ENCODE measurements at regions not wholly inside any gene's neighbourhood (a gene's known extent, or its start where the extent isn't known, plus 50 kb on each side); places are given as distances from the start of the nearest gene placed in this dataset.
"Not testable (repeated sequence)": the region's sequence is repeated elsewhere in the genome, so short reads cannot be mapped to it uniquely, and the experiment has no call there.

DNA sequence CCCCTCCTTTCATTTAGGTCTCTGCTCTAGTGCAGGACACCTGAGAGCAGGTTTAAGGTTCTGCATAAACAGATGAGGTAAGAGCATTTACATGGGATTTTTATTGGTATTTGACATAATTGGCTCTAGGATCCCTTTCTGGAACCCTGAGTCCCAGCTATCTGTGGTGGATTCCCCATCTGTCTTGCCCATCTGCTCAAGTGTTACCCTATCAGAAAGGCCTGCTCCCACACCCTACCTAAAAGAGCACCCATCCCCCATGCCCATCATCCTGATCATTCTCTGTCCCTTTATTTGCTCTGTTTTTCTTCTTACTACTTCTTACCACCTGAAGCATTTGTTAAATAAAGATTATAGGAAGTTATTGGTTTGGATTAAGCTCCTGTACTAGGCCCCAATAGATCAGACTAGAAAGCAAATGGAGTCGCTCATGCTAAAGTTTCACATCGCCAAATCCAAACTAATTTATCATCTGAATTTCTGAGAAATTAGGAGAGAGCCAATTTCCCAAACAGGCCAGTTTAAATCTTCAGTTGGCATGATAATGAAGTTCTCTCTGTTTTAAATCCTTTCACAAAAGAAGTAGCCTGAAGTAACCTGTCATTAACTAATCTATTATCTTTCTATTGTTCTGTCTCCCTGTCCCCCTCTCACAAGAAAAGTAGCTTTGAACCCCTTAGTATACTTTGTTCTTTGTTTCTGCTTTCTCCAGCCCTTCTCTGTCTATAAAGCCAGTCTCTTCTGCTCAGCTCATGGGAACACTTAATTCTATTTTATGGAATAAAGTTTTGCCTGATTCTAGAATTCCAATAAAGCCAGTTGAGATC lies 178.6 kb downstream of the ZNF674 start:
- DNase-seq, result no peak

DNA sequence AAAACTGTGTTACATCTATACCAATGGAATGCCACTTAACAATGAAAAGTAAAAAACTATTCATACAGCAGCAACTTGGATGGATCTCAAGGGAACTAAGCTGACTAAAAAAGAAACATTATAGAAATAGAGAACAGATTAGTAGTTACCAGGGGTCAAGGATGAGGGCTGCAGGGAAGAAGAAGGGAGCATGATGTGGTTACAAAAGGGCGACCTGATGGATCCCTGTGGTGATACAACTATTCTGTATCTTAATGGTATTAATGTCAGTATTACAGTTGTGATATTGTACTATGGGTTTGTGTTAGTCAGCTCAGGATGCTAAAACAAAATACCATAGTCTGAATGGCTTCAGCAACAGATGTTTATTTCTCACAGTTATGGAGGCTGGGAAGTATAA lies 190.7 kb downstream of the ZNF674 start:
- DNase-seq, result no peak

DNA sequence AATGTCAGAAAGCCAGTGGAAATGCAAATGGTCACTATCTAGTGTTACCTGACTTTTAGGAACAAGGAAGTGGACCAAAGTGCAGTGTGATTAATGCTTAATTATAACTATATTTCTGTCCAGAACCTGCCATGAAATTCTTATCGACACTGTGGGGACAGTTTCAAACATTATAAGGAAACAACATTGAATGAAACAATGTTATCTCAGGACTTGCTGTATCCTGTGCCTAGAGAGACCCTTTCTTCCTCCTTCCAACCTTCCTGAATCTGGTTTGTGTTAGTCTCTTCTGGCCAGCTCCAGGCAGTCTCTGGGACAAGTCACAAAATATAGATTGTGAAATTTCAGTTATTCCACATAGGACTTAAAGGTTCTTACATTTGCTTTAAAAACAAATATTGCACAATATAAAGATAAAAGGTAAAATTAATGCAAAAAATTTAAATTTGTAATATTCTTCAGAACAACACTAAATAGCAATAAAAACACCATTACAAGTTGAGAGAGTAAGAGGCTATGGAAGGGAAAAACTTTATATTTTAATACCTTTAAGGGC lies 203.4 kb downstream of the ZNF674 start:
- no peak for DNase-seq

DNA sequence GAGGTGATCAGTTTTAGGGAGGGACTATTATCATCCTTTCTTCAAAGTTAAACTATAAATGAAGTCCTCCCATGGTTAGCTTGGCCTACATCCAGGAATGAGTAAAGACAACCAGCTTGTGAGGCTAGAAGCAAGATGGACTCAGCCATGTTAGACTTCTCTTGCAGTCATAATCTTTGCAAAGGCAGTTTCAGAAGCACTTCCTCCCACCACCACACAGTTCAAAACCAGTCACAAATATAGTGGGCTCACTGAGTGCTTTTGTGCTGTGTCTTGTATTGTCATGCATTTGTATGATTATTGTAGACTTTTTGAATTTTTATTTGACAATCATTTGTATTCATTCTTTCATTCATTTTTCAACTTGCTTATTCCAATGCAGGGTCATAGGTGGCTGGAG lies 204.5 kb downstream of the ZNF674 start:
- no peak for DNase-seq

DNA sequence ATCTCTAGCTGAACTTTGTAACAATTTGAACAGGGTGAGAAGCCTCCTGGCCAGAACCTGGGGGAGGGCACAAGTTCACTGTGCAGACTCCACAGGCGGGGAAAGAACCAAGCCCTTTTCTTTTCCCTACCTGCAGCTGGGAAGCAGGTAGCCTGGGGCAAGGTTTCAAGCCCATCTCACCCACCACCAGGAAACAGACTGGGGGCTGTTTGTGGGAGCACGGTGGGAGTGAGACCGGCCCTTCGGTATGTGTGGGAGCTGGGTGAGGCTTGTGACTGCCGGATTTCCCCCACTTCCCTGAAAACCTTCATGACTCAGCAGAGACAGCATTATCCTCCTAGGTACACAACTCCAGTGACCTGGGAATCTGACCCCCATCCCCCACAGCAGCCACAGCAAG lies 211.7 kb downstream of the ZNF674 start:
- DNase-seq, result no peak

DNA sequence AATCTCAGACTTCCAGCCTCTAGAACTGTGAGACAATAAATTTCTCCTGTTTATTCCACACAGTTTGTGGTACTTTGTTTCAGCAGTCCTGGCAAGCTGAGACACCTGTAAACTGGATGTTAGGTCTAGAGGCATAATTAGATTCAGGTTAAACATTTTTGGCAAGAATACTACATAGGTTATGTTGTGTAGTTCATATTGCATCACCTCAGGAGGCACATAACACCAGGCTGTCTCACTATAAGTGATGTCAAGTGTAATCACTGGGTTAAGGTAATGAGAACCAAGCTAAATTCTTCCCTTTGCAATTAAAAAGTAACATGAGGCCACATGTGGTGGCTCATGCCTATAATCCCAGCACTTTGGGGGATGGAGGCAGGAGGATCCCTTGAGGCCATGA lies 214.2 kb downstream of the ZNF674 start:
- DNase-seq, result no peak

DNA sequence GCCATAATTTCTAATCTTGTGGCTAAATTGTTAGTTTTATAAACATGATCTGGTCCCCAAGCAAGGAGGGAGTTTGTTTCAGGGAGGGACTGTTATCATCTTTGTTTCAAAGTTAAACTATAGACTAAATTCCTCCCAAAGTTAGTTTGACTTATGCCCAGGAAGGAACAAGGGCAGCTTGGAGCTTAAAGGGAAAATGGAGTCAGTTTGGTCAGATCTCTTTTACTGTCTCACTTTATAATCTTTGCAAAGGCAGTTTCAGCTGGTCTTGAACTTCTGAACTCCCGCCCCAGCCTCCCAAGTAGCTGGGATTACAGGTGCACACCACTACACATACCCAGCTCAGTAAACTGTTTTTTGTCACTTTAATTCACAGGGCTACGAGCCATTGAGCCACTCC lies 214.7 kb downstream of the ZNF674 start:
- no peak for DNase-seq

DNA sequence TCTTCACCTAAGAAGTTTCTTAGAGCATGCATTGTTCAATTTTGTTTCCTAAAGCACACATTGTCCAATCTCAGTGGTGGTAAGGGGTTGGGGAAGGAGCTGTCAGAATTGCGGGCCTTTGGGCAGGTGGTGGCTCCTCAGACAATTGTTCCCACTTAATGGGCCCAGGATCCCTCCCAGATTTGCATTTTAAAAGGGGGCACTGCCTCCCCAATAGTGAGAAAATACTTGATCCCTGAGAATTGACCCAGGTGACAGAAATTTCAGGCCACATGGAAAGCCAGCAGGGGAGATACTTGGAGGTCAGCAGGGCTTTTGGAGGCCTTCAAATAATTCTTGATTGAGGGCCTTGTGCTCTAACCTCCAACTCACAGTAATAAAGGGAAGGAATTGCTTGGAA lies 217.1 kb downstream of the ZNF674 start:
- DNase-seq, result no peak

DNA sequence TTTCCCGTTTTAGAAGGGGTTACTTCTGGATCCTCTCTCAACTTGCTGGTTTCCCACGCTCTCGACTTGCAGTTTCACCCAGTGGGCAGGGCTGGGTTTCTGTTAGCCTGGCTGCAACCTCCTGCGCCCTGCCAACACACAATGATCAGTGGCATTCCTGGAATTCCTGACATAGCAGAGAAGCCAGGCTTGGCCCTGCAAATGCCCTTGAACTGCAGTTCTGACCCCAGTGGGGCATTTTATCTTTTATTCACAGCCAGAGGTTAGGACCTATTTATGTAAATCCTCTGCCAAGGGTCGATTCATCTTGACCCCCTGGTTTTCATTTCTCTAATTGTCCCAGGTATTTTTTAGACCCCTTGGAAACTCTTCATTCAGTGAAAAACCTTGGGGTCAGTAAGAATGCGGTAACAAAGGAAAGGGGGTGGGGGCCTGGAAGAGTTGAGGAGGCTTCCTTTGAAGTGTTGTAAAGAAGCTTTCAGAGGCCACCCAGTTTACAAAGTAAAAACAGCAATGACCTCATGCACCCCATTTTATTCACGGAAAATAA lies 217.6 kb downstream of the ZNF674 start:
- no peak for DNase-seq

DNA sequence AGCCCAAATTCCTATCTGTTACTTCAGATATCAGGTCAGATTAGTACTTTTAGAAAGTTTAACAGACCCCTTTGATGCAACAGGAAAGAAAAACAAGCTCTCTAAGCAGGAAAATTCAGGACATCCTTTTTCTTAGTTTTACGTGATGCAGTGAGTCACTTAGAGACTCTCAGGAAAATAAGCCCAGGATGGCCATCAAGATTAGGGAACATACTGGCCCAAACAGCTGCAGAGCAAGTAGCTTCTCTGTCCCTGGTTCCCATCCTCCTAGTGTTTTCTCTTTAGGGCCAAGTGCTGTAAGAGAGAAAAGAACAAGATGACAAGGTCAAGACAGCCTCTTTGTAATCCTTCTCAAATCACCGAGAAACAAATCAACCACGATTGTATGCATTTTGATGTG lies 219.1 kb downstream of the ZNF674 start:
- DNase-seq, result no peak

DNA sequence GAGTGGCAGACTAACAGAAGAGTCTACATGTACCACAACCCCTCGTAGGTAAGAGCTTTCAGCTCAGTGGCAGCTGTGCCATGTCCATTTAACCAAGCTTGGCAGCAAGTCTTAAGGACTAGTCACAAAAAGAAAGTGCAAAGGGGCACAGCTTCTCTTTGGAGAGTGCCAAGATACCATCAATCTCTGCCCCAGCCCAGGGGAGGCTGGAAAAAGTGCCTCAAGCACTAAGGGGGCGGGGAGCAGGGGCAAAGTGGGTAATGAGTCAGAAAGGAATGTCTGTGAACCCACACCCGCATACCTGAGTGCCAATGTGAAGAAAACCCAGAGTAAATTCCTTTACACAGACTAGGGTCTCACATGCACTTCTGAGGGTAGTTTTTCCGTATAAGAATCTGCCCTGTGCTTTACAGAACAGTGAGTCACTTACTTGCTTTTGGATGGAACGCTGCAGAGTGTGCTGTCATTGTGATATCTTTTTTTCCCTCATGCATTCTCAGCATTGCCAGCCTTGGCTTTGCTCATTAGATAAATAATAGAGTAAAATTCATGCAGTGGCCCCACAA lies 219.8 kb downstream of the ZNF674 start:
- peak in 1 of 4 experiments; percentile 0 for DNase-seq

DNA sequence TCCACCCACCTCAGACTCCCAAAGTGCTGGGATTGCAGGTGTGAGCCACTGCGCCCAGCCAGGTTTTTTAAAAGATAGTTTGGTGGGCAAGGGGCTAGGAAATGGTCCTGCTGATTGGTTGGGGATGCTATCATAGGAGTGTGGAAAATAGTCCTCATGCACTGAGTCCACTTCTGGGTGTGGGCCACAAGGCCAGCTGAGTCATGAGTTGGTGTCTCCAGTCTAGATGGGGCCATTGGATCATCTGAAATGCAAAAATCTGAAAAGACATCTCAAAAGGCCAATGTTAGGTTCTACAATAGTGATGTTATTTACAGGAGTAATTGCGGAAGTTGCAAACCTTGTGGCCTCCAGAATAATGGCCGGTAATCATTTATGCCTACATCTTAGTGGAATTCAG lies 221.1 kb downstream of the ZNF674 start:
- no peak for DNase-seq

DNA sequence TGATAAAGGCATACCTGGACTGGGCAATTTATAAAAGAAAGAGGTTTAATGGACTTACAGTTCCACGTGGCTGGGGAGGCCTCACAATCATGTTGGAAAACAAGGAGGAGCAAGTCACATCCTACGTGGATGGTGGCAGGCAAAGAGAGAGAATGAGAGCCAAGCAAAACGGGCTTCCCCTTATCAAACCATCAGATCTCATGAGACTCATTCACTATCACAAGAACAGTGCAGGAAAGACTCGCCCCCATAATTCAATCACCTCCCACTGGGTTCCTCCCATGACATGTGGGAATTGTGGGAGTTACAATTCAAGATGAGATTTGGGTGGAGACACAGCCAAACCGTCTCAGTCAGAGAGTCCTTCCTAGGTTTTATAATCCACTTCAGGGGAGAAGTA lies 222.3 kb downstream of the ZNF674 start:
- DNase-seq, result not testable (repeated sequence)

DNA sequence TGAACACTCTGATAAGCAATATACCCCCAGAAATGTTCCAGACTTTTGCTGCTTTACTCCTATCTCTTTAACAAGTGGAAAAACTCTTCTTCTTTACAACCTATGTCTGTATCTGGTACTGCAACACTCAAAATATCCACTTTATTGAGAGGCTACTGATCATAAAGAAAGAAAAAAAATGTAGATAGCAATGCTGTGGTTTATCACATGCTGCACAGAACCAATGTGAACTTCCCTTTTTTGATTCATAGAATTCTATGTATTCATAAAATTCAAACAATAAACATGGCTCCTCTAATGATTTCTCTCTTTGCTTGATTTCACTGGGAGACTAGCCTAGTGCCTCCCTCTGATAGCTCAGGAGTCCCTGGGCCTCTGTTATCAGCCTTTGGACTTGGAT lies 223.5 kb downstream of the ZNF674 start:
- DNase-seq, result no peak

DNA sequence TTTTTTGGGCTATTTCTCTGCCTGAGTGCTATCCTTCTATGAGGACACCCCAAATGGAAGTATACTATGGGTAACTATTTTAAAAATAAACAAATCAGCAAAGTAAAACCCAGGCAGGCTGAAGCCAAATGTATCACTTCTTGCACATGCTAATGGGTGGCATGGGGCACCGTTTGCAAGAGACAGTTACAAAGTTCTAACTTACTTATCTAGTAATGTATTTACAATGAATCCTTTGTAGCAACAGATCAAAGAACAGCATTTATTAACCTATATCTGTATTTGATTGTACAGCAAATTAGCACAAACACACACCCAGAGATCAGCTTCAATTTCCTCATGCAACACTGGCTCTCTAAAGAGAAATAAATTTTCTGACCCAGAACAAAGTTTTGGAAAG lies 225.5 kb downstream of the ZNF674 start:
- DNase-seq, result no peak

DNA sequence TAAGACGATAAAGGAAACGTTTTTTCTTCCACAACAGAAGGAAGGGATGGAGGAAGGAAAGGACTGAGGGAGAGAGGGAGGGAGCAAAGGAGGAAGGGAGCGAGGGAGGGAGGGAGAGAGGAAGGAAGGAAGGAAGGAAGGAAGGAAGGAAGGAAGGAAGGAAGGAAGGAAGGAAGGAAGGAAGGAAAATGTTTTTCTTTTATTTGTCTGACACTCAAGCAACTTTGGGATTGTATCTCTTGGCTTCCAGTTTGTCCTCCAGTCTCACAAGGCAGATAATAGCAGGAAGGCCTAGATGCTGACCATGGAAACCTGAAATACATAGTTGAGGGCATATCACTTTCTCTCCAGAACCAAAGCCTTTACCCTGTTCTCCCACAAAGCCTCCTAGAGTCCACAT lies 226.7 kb downstream of the ZNF674 start:
- no peak for DNase-seq

DNA sequence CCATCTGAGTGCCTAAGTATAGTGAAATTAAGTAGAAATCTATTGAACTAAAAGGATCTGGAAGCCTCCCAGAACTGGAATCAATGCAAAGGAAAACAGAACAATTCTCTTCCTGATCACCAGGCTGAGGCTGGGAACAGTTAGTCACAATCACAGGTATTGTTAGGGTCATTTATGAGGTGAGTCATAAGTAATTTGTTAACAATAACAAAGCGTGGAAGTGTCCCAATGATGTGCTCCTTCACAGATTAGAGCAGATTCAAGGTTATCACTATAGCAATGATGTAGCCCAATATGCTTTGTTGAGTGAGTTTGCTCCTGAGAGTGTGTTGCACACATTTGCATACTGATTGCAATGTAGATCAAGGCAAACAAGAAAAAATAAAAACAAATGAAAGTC lies 228.1 kb downstream of the ZNF674 start:
- no peak for DNase-seq

DNA sequence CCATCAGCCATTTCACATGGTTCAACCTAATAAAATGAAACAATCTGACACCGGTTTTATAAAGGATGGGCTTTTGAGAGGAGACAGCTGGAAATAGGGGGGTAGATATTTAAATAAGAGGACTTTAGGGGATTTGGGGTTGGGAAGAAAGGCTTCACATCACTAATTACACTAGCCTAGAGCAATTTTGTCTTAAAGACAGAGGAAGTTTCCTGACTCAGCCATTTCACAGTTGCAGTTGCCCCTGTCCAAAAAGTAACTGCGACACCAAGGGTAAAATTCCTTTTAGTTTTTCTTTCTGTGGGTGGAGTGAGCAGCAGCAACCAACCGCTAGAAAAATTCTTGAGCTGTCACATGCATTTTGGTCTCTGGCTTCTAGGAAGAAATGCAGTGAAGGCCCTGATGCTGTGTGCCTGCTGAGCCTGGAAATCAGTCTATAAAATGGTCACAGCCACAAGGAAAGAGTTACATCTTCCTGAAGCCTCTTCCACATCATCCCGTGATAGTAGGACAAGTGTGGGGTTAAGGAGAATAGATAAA lies 233.6 kb downstream of the ZNF674 start:
- DNase-seq, result no peak

DNA sequence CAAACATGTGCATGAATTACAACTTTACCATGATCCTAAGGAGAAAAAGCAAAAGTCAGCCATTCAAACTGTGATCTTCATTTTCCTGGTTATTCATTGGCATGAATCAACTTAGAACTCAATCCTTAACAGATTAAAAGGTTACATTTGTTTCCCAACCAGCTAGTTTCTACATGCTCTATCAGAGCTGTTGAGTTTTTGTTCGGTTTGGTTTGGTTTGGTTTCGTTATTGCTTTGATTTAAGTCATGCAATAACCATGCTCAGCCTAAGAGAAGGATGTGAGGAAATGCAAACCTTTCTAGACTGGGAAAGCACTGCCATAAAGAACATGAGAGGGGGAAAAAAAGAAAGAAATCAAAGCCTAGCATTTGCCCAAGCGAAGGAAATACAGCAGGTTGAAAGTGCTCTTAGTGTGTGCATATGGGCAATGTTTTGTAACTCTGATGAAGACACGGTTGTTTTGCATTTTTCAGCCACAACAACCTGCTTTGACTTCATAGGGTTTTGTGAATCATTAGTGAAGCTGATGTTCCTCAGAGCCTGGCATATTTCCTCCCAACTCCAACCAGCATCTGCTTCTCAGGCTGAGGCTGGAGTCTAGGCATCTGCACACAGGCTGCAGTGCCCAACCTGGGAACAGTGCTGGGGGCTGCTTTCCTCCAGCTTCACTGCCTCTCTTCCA lies 234.3 kb downstream of the ZNF674 start:
- no peak for DNase-seq

DNA sequence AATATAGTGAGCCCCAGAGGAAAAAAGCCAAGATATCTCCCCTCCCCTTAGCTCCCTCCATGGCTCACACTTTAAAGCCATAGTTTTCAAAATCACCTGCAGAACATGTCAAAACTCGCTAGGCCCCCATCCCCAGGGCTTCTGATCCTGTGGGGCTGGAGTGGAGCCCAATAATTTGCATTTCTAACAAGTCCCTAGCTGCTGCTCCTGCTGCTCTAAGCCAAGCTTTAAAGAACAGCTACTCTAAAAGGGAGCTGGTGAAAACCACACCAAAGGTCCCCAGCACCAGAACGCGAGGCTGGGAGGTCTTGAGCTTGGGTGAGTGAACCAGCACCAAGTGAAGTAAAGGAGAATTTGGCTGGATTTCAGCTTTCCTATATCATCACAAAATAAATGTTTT lies 237.1 kb downstream of the ZNF674 start:
- DNase-seq, result no peak

DNA sequence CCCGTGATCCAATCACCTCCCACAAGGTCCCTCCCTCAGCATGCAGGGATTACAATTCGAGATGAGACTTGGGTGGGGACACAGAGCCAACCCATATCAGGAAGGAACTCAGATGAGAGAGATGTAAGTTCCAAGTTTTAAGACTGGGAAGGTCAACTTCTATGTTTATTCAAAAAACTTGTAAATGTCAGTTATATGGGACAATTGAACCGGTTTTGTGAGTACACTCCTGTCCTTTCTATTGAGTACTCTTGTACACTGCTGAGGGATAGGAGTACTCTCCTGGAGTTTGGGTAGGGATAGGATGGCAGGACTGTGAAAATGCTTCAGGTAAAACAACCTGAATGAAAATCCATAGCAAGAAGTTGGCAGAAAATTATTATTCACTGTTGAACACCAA lies 239.1 kb downstream of the ZNF674 start:
- no peak for DNase-seq

DNA sequence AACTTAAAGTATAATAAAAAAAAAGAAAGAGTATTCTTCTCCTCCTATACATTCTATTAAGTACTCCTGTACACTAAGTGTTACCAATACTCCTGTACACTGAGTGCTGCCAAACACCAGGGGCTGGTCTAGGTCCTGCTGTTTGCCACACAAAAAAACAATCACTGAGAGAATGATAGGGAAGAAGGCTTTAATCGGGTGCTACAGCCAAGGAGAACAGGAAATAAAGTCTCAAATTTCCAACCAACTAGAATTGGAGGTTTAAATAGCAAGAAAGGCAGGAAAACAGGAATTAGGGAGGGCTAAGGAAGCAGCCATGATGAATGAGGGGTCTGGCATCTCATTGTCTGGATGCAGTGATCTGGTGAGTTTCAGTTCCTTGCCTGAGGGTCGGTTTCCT lies 239.8 kb downstream of the ZNF674 start:
- DNase-seq, result no peak

DNA sequence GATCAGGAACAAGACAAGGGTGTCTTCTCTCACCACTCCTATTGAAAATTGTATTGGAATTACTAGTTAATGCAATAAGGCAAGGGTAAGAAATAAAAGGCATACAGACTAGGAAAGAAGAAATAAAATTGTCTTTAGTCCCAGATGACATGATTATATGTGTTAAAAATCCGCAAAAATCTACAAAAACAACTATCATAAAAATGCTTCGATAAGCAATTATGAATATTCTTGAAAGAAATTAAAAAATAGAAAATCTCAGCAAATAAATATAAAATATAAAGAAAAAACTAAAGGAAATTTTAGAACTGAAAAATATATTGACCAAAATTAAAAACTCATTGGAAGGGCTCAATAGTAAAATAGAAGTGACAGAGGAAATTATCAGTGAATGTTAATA lies 243.3 kb downstream of the ZNF674 start:
- DNase-seq, result no peak
